ENCODE measurements at regions not wholly inside any gene's neighbourhood (a gene's known extent, or its start where the extent isn't known, plus 50 kb on each side); places are given as distances from the start of the nearest gene placed in this dataset.

DNA sequence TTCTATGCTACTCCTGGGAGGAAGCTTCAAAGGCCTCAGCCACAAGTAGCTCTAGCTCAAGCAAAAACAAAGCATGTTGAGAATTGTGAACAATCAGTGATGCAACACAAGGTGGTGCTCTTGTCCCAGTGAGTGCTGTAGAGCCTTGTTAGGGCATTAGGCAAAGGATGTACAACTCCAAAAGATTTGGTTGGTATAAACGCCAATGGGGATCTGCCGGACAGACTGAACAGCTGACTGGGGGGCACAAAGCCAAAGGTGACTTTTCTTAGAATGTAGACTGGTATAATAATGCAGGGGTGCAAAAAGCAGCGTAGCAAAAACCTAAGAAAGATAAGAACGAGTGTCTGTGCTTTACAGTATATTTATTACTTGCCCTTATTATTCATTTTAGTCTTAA, 62.6 kb upstream of the ALB start (continued):
- TF ChIP-seq, protein P1, sequence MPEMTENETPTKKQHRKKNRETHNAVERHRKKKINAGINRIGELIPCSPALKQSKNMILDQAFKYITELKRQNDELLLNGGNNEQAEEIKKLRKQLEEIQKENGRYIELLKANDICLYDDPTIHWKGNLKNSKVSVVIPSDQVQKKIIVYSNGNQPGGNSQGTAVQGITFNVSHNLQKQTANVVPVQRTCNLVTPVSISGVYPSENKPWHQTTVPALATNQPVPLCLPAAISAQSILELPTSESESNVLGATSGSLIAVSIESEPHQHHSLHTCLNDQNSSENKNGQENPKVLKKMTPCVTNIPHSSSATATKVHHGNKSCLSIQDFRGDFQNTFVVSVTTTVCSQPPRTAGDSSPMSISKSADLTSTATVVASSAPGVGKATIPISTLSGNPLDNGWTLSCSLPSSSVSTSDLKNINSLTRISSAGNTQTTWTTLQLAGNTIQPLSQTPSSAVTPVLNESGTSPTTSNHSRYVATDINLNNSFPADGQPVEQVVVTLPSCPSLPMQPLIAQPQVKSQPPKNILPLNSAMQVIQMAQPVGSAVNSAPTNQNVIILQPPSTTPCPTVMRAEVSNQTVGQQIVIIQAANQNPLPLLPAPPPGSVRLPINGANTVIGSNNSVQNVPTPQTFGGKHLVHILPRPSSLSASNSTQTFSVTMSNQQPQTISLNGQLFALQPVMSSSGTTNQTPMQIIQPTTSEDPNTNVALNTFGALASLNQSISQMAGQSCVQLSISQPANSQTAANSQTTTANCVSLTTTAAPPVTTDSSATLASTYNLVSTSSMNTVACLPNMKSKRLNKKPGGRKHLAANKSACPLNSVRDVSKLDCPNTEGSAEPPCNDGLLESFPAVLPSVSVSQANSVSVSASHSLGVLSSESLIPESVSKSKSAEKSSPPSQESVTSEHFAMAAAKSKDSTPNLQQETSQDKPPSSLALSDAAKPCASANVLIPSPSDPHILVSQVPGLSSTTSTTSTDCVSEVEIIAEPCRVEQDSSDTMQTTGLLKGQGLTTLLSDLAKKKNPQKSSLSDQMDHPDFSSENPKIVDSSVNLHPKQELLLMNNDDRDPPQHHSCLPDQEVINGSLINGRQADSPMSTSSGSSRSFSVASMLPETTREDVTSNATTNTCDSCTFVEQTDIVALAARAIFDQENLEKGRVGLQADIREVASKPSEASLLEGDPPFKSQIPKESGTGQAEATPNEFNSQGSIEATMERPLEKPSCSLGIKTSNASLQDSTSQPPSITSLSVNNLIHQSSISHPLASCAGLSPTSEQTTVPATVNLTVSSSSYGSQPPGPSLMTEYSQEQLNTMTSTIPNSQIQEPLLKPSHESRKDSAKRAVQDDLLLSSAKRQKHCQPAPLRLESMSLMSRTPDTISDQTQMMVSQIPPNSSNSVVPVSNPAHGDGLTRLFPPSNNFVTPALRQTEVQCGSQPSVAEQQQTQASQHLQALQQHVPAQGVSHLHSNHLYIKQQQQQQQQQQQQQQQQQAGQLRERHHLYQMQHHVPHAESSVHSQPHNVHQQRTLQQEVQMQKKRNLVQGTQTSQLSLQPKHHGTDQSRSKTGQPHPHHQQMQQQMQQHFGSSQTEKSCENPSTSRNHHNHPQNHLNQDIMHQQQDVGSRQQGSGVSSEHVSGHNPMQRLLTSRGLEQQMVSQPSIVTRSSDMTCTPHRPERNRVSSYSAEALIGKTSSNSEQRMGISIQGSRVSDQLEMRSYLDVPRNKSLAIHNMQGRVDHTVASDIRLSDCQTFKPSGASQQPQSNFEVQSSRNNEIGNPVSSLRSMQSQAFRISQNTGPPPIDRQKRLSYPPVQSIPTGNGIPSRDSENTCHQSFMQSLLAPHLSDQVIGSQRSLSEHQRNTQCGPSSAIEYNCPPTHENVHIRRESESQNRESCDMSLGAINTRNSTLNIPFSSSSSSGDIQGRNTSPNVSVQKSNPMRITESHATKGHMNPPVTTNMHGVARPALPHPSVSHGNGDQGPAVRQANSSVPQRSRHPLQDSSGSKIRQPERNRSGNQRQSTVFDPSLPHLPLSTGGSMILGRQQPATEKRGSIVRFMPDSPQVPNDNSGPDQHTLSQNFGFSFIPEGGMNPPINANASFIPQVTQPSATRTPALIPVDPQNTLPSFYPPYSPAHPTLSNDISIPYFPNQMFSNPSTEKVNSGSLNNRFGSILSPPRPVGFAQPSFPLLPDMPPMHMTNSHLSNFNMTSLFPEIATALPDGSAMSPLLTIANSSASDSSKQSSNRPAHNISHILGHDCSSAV (CRISPR knock-in tag; IDR thresholded peaks at IDR 0.05; ENCODE audit: borderline replicate concordance) = no peak
- TF ChIP-seq ADNP (CRISPR knock-in tag; IDR thresholded peaks at IDR 0.05) (no peak), ISL2 (CRISPR knock-in tag; IDR thresholded peaks at IDR 0.05) (peak; percentile 48; the same call in 1 of the 2 replicates), ZNF567 (CRISPR knock-in tag; IDR thresholded peaks at IDR 0.05; ENCODE audit: borderline replicate concordance) (no peak), ZNF121 (CRISPR knock-in tag; IDR thresholded peaks at IDR 0.05) (no peak), THAP11 (CRISPR knock-in tag; IDR thresholded peaks at IDR 0.05) (peak; percentile 38; the same call in 1 of the 2 replicates), ATF1 (CRISPR knock-in tag; IDR thresholded peaks at IDR 0.05) (no peak), ERF (CRISPR knock-in tag; IDR thresholded peaks at IDR 0.05) (peak; percentile 24; the same call in 1 of the 2 replicates), NONO (IDR thresholded peaks at IDR 0.05) (no peak), NONO (CRISPR knock-in tag; conservative IDR thresholded peaks at IDR 0.05) (no peak), TAF1 (CRISPR knock-in tag; IDR thresholded peaks at IDR 0.05) (no peak), CAMTA2 (CRISPR knock-in tag; IDR thresholded peaks at IDR 0.05; ENCODE audit: borderline replicate concordance) (no peak), FOXK1 (CRISPR knock-in tag; IDR thresholded peaks at IDR 0.05; ENCODE audit: borderline replicate concordance, low read depth) (peak; percentile 62; the same call in 1 of the 2 replicates), ZSCAN25 (CRISPR knock-in tag; IDR thresholded peaks at IDR 0.05) (no peak), PHB2 (IDR thresholded peaks at IDR 0.05; ENCODE audit: partially characterized antibody) (no peak), TSC22D2 (CRISPR knock-in tag; IDR thresholded peaks at IDR 0.05; ENCODE audit: borderline replicate concordance) (peak; percentile 55; the same call in 1 of the 2 replicates), ZNF329 (CRISPR knock-in tag; IDR thresholded peaks at IDR 0.05; ENCODE audit: low read depth) (no peak), REPIN1 (CRISPR knock-in tag; IDR thresholded peaks at IDR 0.05; ENCODE audit: borderline replicate concordance, low read depth) (peak; percentile 61; the same call in 1 of the 2 replicates)
- TF ChIP-seq, protein P2, sequence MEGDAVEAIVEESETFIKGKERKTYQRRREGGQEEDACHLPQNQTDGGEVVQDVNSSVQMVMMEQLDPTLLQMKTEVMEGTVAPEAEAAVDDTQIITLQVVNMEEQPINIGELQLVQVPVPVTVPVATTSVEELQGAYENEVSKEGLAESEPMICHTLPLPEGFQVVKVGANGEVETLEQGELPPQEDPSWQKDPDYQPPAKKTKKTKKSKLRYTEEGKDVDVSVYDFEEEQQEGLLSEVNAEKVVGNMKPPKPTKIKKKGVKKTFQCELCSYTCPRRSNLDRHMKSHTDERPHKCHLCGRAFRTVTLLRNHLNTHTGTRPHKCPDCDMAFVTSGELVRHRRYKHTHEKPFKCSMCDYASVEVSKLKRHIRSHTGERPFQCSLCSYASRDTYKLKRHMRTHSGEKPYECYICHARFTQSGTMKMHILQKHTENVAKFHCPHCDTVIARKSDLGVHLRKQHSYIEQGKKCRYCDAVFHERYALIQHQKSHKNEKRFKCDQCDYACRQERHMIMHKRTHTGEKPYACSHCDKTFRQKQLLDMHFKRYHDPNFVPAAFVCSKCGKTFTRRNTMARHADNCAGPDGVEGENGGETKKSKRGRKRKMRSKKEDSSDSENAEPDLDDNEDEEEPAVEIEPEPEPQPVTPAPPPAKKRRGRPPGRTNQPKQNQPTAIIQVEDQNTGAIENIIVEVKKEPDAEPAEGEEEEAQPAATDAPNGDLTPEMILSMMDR (CRISPR knock-in tag; IDR thresholded peaks at IDR 0.05) = peak; percentile 96
- TF ChIP-seq, protein P3, sequence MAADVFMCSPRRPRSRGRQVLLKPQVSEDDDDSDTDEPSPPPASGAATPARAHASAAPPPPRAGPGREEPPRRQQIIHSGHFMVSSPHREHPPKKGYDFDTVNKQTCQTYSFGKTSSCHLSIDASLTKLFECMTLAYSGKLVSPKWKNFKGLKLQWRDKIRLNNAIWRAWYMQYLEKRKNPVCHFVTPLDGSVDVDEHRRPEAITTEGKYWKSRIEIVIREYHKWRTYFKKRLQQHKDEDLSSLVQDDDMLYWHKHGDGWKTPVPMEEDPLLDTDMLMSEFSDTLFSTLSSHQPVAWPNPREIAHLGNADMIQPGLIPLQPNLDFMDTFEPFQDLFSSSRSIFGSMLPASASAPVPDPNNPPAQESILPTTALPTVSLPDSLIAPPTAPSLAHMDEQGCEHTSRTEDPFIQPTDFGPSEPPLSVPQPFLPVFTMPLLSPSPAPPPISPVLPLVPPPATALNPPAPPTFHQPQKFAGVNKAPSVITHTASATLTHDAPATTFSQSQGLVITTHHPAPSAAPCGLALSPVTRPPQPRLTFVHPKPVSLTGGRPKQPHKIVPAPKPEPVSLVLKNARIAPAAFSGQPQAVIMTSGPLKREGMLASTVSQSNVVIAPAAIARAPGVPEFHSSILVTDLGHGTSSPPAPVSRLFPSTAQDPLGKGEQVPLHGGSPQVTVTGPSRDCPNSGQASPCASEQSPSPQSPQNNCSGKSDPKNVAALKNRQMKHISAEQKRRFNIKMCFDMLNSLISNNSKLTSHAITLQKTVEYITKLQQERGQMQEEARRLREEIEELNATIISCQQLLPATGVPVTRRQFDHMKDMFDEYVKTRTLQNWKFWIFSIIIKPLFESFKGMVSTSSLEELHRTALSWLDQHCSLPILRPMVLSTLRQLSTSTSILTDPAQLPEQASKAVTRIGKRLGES (CRISPR knock-in tag; IDR thresholded peaks at IDR 0.05; ENCODE audit: borderline replicate concordance) = no peak
